CD4-positive, alpha-beta T cell (primary cell): ENCODE measurements at regions not wholly inside any gene's neighbourhood (a gene's known extent, or its start where the extent isn't known, plus 50 kb on each side); places are given as distances from the start of the nearest gene placed in this dataset.
"Not testable (repeated sequence)": the region's sequence is repeated elsewhere in the genome, so short reads cannot be mapped to it uniquely, and the experiment has no call there.

ENCODE experiments used
- ATAC-seq: fragments of 200-7000 bp; cut with Tn5 transposase; one replicate; pipeline ENCODE4 v1.10.0; 2022; ENCODE audit warnings: mild to moderate bottlenecking; ENCODE audit not compliant: poor library complexity
- CTCF ChIA-PET: fragments of 350-600 bp; sonication (Branson Sonifier 250); formaldehyde crosslinking; loops from one replicate; lab custom pipeline; 2021; ENCODE audit warnings: antibody characterized with exemption, inconsistent platforms; lab: Charles Lee
- POLR2A ChIA-PET: fragments of 350-600 bp; sonication (Branson Sonifier 250); formaldehyde crosslinking; loops from one replicate; lab custom pipeline; 2021; ENCODE audit warnings: antibody characterized with exemption, inconsistent platforms; lab: Charles Lee
- DNase-seq, 14 experiments: peaks; one replicate each; pipeline ENCODE4 v3.0.0-alpha.2; 2013 to 2020; ENCODE audit warnings: mixed read lengths in 2 of 14
- H3K27ac ChIP-seq, 2 donors: one replicate each; pipeline versions ENCODE4 v1.5.1 to v1.7.0; 2013; ENCODE audit warnings: low read length in 2 of 2, low read depth in 1 of 2, mild to moderate bottlenecking in 1 of 2
- H3K27me3 ChIP-seq, 2 experiments: 1 replicate in 1 of 2; 2 replicates in 1 of 2; pipeline versions ENCODE4 v1.6.1 to v1.7.0; 2013; ENCODE audit warnings: low read length in 2 of 2, control low read depth in 1 of 2, mild to moderate bottlenecking in 1 of 2, moderate library complexity in 1 of 2; ENCODE audit not compliant: insufficient read depth in 2 of 2, control insufficient read depth in 1 of 2
- H3K36me3 ChIP-seq: one replicate; pipeline ENCODE4 v1.6.1; 2013; ENCODE audit warnings: low read length, control low read depth; ENCODE audit not compliant: insufficient read depth
- H3K4me1 ChIP-seq: one replicate; pipeline ENCODE4 v1.6.1; 2013; ENCODE audit warnings: low read length, control low read depth; ENCODE audit not compliant: insufficient read depth
- H3K4me3 ChIP-seq: one replicate; pipeline ENCODE4 v1.5.1; 2013; ENCODE audit warnings: mild to moderate bottlenecking, low read length, moderate library complexity
- H3K9me3 ChIP-seq, 2 experiments: 1 replicate in 1 of 2; 2 replicates in 1 of 2; pipeline versions ENCODE4 v1.6.1 to v1.7.0; 2013; ENCODE audit warnings: low read length in 2 of 2, mild to moderate bottlenecking in 2 of 2, control low read depth in 1 of 2, moderate library complexity in 1 of 2; ENCODE audit not compliant: control insufficient read depth in 1 of 2, insufficient read depth in 1 of 2
- H3K27ac Mint-ChIP-seq: one replicate; pipeline ENCODE4 v1.8.0; 2020; ENCODE audit warnings: mixed read lengths
- H3K27me3 Mint-ChIP-seq: one replicate; pipeline ENCODE4 v1.8.0; 2021; ENCODE audit warnings: mixed read lengths
- H3K36me3 Mint-ChIP-seq: one replicate; pipeline ENCODE4 v1.8.0; 2021; ENCODE audit warnings: low read depth, mixed read lengths
- H3K4me1 Mint-ChIP-seq: one replicate; pipeline ENCODE4 v1.8.0; 2021; ENCODE audit warnings: low read depth, mixed read lengths
- H3K4me3 Mint-ChIP-seq: one replicate; pipeline ENCODE4 v1.8.0; 2020; ENCODE audit warnings: mild to moderate bottlenecking, mixed read lengths
- H3K9me3 Mint-ChIP-seq: one replicate; pipeline ENCODE4 v1.8.0; 2020; ENCODE audit warnings: mixed read lengths
- intact Hi-C, 2 experiments: fragments of 100-400 bp; cut with DNase I in 1 of 2; cut with micrococcal nuclease in 1 of 2; formaldehyde crosslinking; loops; one replicate each; pipeline versions ENCODE4 v1.15.1 to v1.9.0; 2023 to 2025; cut with DNase I, micrococcal nuclease
- TF ChIP-seq, protein P1 (sequence below): fragments of 200-600 bp; IDR thresholded peaks from one replicate; pipeline ENCODE4 v1.8.0; 2022; ENCODE audit warnings: antibody characterized with exemption, mild to moderate bottlenecking

DNA sequence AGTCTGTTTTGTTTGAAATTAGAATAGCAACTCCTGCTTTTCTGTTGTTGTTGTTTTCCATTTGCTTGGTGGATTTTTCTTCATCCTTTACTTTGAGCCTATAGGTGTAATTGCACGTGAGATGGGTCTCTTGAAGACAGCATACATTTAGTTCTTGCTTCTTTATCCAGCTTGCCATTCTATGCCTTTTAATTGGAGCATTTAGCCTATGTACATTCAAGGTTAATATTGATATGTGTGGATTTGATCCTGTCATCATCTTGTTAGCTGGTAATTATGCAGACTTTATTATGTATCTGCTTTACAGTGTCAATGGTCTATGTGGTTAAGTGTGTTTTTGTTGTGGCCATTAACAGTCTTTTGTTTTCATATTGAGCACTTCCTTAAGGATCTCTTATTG, 708.9 kb upstream of the ANKRD30A start:
- CTCF ChIA-PET, result no interaction called here
- H3K4me1 ChIP-seq, result no peaks in the 10 kb centered on the region
- Mint-ChIP-seq H3K36me3 (no peaks in the 10 kb centered on the region), H3K27me3 (no peaks in the 10 kb centered on the region), H3K4me3 (no peak overlapping the region), H3K27ac (no peak overlapping the region), H3K9me3 (peaks cover 13% of the 10 kb centered on the region), H3K4me1 (no peaks in the 10 kb centered on the region)
- intact Hi-C loops, result no loop called here
- H3K27ac ChIP-seq, result no peak overlapping the region
- H3K4me3 ChIP-seq, result no peak overlapping the region
- TF ChIP-seq, protein P1, sequence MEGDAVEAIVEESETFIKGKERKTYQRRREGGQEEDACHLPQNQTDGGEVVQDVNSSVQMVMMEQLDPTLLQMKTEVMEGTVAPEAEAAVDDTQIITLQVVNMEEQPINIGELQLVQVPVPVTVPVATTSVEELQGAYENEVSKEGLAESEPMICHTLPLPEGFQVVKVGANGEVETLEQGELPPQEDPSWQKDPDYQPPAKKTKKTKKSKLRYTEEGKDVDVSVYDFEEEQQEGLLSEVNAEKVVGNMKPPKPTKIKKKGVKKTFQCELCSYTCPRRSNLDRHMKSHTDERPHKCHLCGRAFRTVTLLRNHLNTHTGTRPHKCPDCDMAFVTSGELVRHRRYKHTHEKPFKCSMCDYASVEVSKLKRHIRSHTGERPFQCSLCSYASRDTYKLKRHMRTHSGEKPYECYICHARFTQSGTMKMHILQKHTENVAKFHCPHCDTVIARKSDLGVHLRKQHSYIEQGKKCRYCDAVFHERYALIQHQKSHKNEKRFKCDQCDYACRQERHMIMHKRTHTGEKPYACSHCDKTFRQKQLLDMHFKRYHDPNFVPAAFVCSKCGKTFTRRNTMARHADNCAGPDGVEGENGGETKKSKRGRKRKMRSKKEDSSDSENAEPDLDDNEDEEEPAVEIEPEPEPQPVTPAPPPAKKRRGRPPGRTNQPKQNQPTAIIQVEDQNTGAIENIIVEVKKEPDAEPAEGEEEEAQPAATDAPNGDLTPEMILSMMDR, result no peak
- no peak for ATAC-seq
- H3K27me3 ChIP-seq, result no peaks in the 10 kb centered on the region
- peaks cover 3 to 8% of the 10 kb centered on the region in 2 experiments for H3K9me3 ChIP-seq
- DNase-seq, result no peak
- H3K36me3 ChIP-seq, result no peaks in the 10 kb centered on the region
- POLR2A ChIA-PET, result no interaction called here

DNA sequence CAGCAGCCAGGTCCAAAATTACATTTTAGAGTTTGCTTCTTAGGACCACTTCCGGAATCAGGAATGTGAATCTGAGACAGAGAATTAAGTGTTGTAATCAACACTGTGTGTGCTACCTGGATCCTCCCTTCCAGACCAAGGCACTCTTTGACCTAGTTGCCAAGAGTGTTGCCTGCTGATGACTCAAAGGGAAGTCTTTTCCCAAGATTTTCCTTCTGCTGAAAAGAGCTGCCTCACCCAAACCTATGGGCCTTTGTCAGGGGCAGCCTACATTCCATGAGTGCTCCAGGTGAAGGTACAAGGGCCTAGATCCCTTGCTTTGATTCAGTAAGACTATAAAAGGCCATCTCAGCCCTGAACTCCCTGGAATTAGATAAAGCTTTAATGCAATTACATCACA, 712.5 kb upstream of the ANKRD30A start:
- intact Hi-C loops, result no loop called here
- ATAC-seq (no peak), DNase-seq (no peak)
- TF ChIP-seq, protein P1, result no peak
- Histone ChIP-seq H3K4me3 (no peak overlapping the region), H3K27me3 (no peaks in the 10 kb centered on the region), H3K4me1 (no peaks in the 10 kb centered on the region), H3K27ac (no peak overlapping the region), H3K9me3 (peaks cover 3 to 9% of the 10 kb centered on the region in 2 experiments), H3K36me3 (no peaks in the 10 kb centered on the region)
- Mint-ChIP-seq H3K36me3 (no peaks in the 10 kb centered on the region), H3K27me3 (no peaks in the 10 kb centered on the region), H3K27ac (no peak overlapping the region), H3K4me3 (no peak overlapping the region), H3K4me1 (no peaks in the 10 kb centered on the region), H3K9me3 (peaks cover 10% of the 10 kb centered on the region)
- ChIA-PET CTCF (no interaction called here), POLR2A (no interaction called here)

DNA sequence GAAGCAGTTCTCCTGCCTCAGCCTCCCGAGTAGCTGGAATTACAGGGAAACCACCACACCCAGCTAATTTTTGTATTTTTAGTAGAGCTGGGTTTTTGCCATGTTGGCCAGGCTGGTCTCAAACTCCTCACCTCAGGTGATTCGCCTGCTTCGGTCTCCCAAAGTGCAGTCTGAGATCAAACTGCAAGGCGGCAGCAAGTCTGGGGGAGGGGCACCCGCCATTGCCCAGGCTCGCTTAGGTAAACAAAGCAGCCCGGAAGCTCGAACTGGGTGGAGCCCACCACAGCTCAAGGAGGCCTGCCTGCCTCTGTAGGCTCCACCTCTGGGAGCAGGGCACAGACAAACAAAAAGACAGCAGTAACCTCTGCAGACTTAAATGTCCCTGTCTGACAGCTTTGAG, 725.2 kb upstream of the ANKRD30A start:
- H3K27ac Mint-ChIP-seq, H3K36me3 ChIP-seq, DNase-seq, H3K4me3 ChIP-seq, H3K4me1 ChIP-seq, H3K36me3 Mint-ChIP-seq, H3K27me3 Mint-ChIP-seq, CTCF ChIA-PET, POLR2A ChIA-PET, H3K4me3 Mint-ChIP-seq, H3K27ac ChIP-seq, ATAC-seq, H3K27me3 ChIP-seq, H3K9me3 Mint-ChIP-seq, H3K4me1 Mint-ChIP-seq, intact Hi-C loops: not testable (repeated sequence)
- peaks cover 0 to 21% of the 10 kb centered on the region in 2 experiments for H3K9me3 ChIP-seq

DNA sequence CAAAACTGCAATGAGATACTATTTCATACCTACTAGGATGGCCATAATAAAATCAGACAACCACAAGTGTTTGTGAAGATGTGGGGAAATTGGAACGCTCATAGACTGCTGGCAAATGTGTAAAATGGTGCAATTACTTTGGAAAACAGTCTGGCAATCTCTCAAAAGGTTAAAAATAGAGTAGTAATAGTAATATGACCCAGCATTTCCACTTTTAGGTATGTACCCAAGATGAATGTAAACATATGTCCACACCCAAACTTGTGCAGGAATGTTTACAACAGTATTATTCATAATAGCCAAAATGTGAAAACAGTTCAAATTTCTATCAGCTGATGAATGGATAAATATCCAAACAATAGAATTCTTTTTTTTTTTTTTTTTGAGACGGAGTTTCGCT, 731.6 kb upstream of the ANKRD30A start:
- Histone ChIP-seq H3K9me3 (peaks cover 0 to 22% of the 10 kb centered on the region in 2 experiments), H3K27me3 (no peaks in the 10 kb centered on the region), H3K4me1 (no peaks in the 10 kb centered on the region), H3K36me3 (no peaks in the 10 kb centered on the region), H3K27ac (no peak overlapping the region), H3K4me3 (no peak overlapping the region)
- ATAC-seq (no peak), DNase-seq (no peak)
- intact Hi-C loops, result no loop called here
- POLR2A ChIA-PET, result no interaction called here
- Mint-ChIP-seq H3K9me3 (peaks cover 13% of the 10 kb centered on the region), H3K27me3 (no peaks in the 10 kb centered on the region), H3K4me3 (no peak overlapping the region), H3K27ac (no peak overlapping the region), H3K4me1 (no peaks in the 10 kb centered on the region), H3K36me3 (no peaks in the 10 kb centered on the region)
- CTCF ChIA-PET, result no interaction called here
- TF ChIP-seq, protein P1, result no peak
